ENCODE measurements at regions not wholly inside any gene's neighbourhood (a gene's known extent, or its start where the extent isn't known, plus 50 kb on each side); places are given as distances from the start of the nearest gene placed in this dataset.

GRCh38 chr4:33536898-33537297, 2707.4 kb downstream of the ARAP2 start:
- Histone ChIP-seq H3K23me2 (ENCODE audit: low read depth, low read length) (no peaks in the 10 kb centered on the region), H3K36me3 (ENCODE audit: control insufficient read depth in 2 of 4, insufficient read depth in 4 of 4, low read length in 3 of 4) (no peaks in the 10 kb centered on the region), H4K5ac (ENCODE audit: insufficient read length, low read depth, low read length) (no peak overlapping the region), H3K4ac (replicated peaks; ENCODE audit: insufficient read length, low read depth, low read length) (no peak overlapping the region), H2BK20ac (ENCODE audit: low read length) (no peak overlapping the region), H2BK12ac (ENCODE audit: low read depth, low read length) (no peak overlapping the region), H2BK120ac (replicated peaks; ENCODE audit: low read depth, low read length) (no peak overlapping the region), H3K56ac (replicated peaks; ENCODE audit: insufficient read length, low read depth, low read length) (no peak overlapping the region), H2BK5ac (ENCODE audit: low read depth, low read length) (no peak overlapping the region), H2BK15ac (ENCODE audit: low read length) (no peak overlapping the region), H4K20me1 (replicated peaks in 1 of 2; ENCODE audit: control insufficient read depth in 1 of 2, insufficient read depth in 2 of 2, low read length in 2 of 2) (no peaks in the 10 kb centered on the region), H3K27ac (ENCODE audit: low read depth, low read length) (no peak overlapping the region), H3K27me3 (replicated peaks in 1 of 4; ENCODE audit: control insufficient read depth in 3 of 4, extremely low read depth in 1 of 4, insufficient read depth in 3 of 4, low read length in 3 of 4) (no peaks in the 10 kb centered on the region), H4K8ac (ENCODE audit: extremely low read depth, insufficient read depth, low read length) (no peak overlapping the region), H2AK5ac (ENCODE audit: low read depth, low read length) (no peak overlapping the region), H3K18ac (ENCODE audit: extremely low read depth, low read length) (no peak overlapping the region), H3K4me1 (replicated peaks in 1 of 4; ENCODE audit: control insufficient read depth in 3 of 4, insufficient read depth in 4 of 4, low read length in 3 of 4) (no peaks in the 10 kb centered on the region), H2AFZ (ENCODE audit: low read length) (no peak overlapping the region; the same call in 1 of the 2 replicates), H3K4me2 (ENCODE audit: insufficient read depth in 1 of 2, low read depth in 2 of 2, low read length in 2 of 2) (no peak overlapping the region), H3K14ac (ENCODE audit: insufficient read length) (no peak overlapping the region), H3K9ac (replicated peaks in 1 of 4; ENCODE audit: extremely low read depth in 1 of 4, low read depth in 3 of 4, low read length in 3 of 4) (no peak overlapping the region), H3K79me1 (ENCODE audit: low read depth, low read length) (no peaks in the 10 kb centered on the region), H3K23ac (ENCODE audit: insufficient read length) (no peak overlapping the region), H3K9me3 (ENCODE audit: insufficient read depth in 2 of 2, low read depth in 1 of 2, low read length in 1 of 2) (no peaks in the 10 kb centered on the region), H4K91ac (replicated peaks; ENCODE audit: insufficient read length, low read length) (no peak overlapping the region), H3K79me2 (ENCODE audit: control insufficient read depth in 1 of 2, insufficient read depth in 2 of 2, low read length in 2 of 2) (no peaks in the 10 kb centered on the region), H3K4me3 (ENCODE audit: extremely low read depth in 1 of 4, insufficient read depth in 2 of 4, low read depth in 3 of 4, low read length in 4 of 4) (no peak overlapping the region)
- FAIRE-seq, result no peak
- WGBS, 2 experiments (ENCODE audit: extremely low coverage in 1 of 2, insufficient coverage in 1 of 2, insufficient read length in 1 of 2, insufficient replicate concordance in 2 of 2, low coverage in 1 of 2, low lambda C conversion rate in 2 of 2, missing lambda C conversion rate in 1 of 2), result 93% methylated on average over 4 of the region's 4 CpGs; no CpG with 5 or more reads in 1 of the 2 experiments
- CTCF ChIA-PET (ENCODE audit: partially characterized antibody), result interaction anchor here (0.6 kb wide), 1 partner anchor 586 kb away, joined by 3 read pairs; no protein-coding TSS in a partner anchor
- POLR2A ChIA-PET (ENCODE audit: partially characterized antibody), result no interaction called here
- TF ChIP-seq RAD21 (IDR thresholded peaks at IDR 0.05 in 1 of 2, conservative IDR thresholded peaks at IDR 0.05 in 1 of 2; ENCODE audit: low read depth in 2 of 2, low read length in 2 of 2) (no peak), E2F6 (IDR thresholded peaks at IDR 0.05) (no peak), SP2 (IDR thresholded peaks at IDR 0.05; ENCODE audit: low read length) (no peak), RBBP5 (IDR thresholded peaks at IDR 0.05; ENCODE audit: borderline replicate concordance, low read depth, low read length) (no peak), GABPA (IDR thresholded peaks at IDR 0.05; ENCODE audit: borderline replicate concordance, insufficient read depth, low read length) (no peak), SRF (IDR thresholded peaks at IDR 0.05; ENCODE audit: low read depth, low read length) (no peak), BRCA1 (IDR thresholded peaks at IDR 0.05; ENCODE audit: low read depth, low read length) (no peak), SAP30 (IDR thresholded peaks at IDR 0.05; ENCODE audit: insufficient read depth, insufficient replicate concordance, low read length) (no peak)
- DNase-seq (ENCODE audit: low read depth in 1 of 2, low spot score in 2 of 2), result no peak
